HG02610 (cell line): ENCODE measurements at regions not wholly inside any gene's neighbourhood (a gene's known extent, or its start where the extent isn't known, plus 50 kb on each side); places are given as distances from the start of the nearest gene placed in this dataset.
A peak's percentile ranks its signal among the peaks of the same experiment; 100 is the strongest.
"Not testable (repeated sequence)": the region's sequence is repeated elsewhere in the genome, so short reads cannot be mapped to it uniquely, and the experiment has no call there.

Experiments used
- ATAC-seq: cut with Tn5 transposase; IDR thresholded peaks from one replicate; pipeline ENCODE4 v1.9.1; 2021; ENCODE audit warnings: mild to moderate bottlenecking, moderate library complexity; ENCODE audit not compliant: unreplicated experiment

GRCh38 chr1:157369808-157370521, 182.3 kb downstream of the FCRL5 start:
- ATAC-seq = no peak

- ATAC-seq = not testable (repeated sequence)
Measured at GRCh38 chr1:157368941-157369340, 183.4 kb downstream of the FCRL5 start.

- no peak for ATAC-seq
Measured at GRCh38 chr1:157368363-157368762, 184.0 kb downstream of the FCRL5 start.

GRCh38 chr1:157367870-157368269, 184.4 kb downstream of the FCRL5 start:
- no peak for ATAC-seq

- no peak for ATAC-seq
Measured at GRCh38 chr1:157367091-157367739, 185.1 kb downstream of the FCRL5 start.

- ATAC-seq = no peak
Measured at GRCh38 chr1:157364612-157365011, 187.7 kb downstream of the FCRL5 start.

GRCh38 chr1:157363660-157364140, 188.6 kb downstream of the FCRL5 start:
- ATAC-seq = peak; percentile 56

- no peak for ATAC-seq
Measured at GRCh38 chr1:157360023-157360390, 192.3 kb downstream of the FCRL5 start.

- ATAC-seq = no peak
Measured at GRCh38 chr1:157359314-157360022, 192.8 kb downstream of the FCRL5 start.

GRCh38 chr1:157357111-157357510, 195.2 kb downstream of the FCRL5 start:
- no peak for ATAC-seq

- no peak for ATAC-seq
Measured at GRCh38 chr1:157356601-157357000, 195.7 kb downstream of the FCRL5 start.

- no peak for ATAC-seq
Measured at GRCh38 chr1:157353546-157353945, 198.8 kb downstream of the FCRL5 start.

- no peak for ATAC-seq
Measured at GRCh38 chr1:157352817-157353408, 199.4 kb downstream of the FCRL5 start.

GRCh38 chr1:157352216-157352615, 200.1 kb downstream of the FCRL5 start:
- ATAC-seq = no peak

GRCh38 chr1:157351800-157352199, 200.5 kb downstream of the FCRL5 start:
- not testable (repeated sequence) for ATAC-seq

GRCh38 chr1:157348538-157349480, 203.5 kb downstream of the FCRL5 start:
- no peak for ATAC-seq

GRCh38 chr1:157347506-157347905, 204.8 kb downstream of the FCRL5 start:
- ATAC-seq = no peak

- ATAC-seq = not testable (repeated sequence)
Measured at GRCh38 chr1:157337785-157338184, 199.6 kb upstream of the ETV3 start.

GRCh38 chr1:157335056-157335455, 196.9 kb upstream of the ETV3 start:
- ATAC-seq = no peak

GRCh38 chr1:157334041-157334440, 195.8 kb upstream of the ETV3 start:
- ATAC-seq = no peak
